ENCODE measurements at regions not wholly inside any gene's neighbourhood (a gene's known extent, or its start where the extent isn't known, plus 50 kb on each side); places are given as distances from the start of the nearest gene placed in this dataset.
"Not testable (repeated sequence)": the region's sequence is repeated elsewhere in the genome, so short reads cannot be mapped to it uniquely, and the experiment has no call there.

DNA sequence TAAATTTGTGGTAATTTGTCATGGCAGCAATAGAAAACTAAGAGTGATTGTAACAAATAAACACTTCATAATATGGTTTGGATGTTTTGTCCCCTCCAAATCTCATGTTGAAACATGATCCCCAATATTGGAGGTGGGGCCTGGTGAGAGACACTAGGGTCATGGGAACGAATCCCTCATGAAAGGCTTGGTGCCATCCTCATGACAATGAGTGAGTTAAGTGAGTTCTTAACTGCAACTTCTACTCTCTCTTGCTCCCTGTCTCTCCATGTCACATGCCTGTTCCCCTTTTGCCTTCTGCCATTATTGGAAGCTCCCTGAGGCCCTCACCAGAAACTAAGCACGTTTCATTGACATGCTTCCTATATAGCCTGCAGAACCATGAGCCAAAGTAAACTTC, 1233.2 kb downstream of the OLFM4 start:
- Histone ChIP-seq H3K27me3 (ENCODE audit: control insufficient read depth in 3 of 3, insufficient read depth in 3 of 3, low read length in 3 of 3) (no peaks in the 10 kb centered on the region), H3K27ac (ENCODE audit: low read depth in 1 of 3, low read length in 2 of 3) (no peak overlapping the region), H3K4me1 (ENCODE audit: control insufficient read depth in 3 of 3, insufficient read depth in 2 of 3, low read depth in 1 of 3, low read length in 2 of 3) (no peaks in the 10 kb centered on the region), H3K36me3 (ENCODE audit: control insufficient read depth in 3 of 3, insufficient read depth in 2 of 3, low read depth in 1 of 3, low read length in 3 of 3) (no peaks in the 10 kb centered on the region), H3K4me3 (ENCODE audit: low read depth in 1 of 3, low read length in 3 of 3) (no peak overlapping the region), H3K9me3 (ENCODE audit: control insufficient read depth in 2 of 2, insufficient read depth in 1 of 2, low read depth in 1 of 2, low read length in 1 of 2) (no peaks in the 10 kb centered on the region)
- DNase-seq, result no peak
- WGBS, 3 donors, result 54 to 70% (median 63%) methylated on average over 2 of the region's 2 CpGs
- FAIRE-seq, result no peak

DNA sequence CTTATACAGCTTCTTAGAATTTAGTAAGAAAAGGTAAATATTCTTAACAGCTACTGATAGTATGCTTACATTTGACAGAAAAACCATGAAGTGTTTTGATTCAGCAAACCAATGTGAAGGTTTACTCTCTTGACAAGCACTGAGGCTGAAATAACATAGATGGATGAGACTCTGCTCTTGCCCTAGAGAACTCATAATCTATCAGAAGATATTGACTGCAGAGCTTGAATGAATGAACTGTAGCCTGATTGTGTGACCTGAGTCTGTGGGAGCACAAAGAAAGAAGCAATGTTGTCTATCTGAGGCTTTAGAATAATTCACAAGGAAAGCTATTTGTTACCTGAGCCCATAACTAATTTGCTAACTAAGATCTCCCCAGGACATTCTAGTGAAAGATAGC, 1235.3 kb downstream of the OLFM4 start:
- FAIRE-seq (no peak), DNase-seq (no peak)
- Histone ChIP-seq H3K27me3 (ENCODE audit: control insufficient read depth in 3 of 3, insufficient read depth in 3 of 3, low read length in 3 of 3) (no peaks in the 10 kb centered on the region), H3K27ac (ENCODE audit: low read depth in 1 of 3, low read length in 2 of 3) (no peak overlapping the region), H3K36me3 (ENCODE audit: control insufficient read depth in 3 of 3, insufficient read depth in 2 of 3, low read depth in 1 of 3, low read length in 3 of 3) (no peaks in the 10 kb centered on the region), H3K9me3 (ENCODE audit: control insufficient read depth in 2 of 2, insufficient read depth in 1 of 2, low read depth in 1 of 2, low read length in 1 of 2) (no peaks in the 10 kb centered on the region), H3K4me1 (ENCODE audit: control insufficient read depth in 3 of 3, insufficient read depth in 2 of 3, low read depth in 1 of 3, low read length in 2 of 3) (no peaks in the 10 kb centered on the region), H3K4me3 (ENCODE audit: low read depth in 1 of 3, low read length in 3 of 3) (no peak overlapping the region)

DNA sequence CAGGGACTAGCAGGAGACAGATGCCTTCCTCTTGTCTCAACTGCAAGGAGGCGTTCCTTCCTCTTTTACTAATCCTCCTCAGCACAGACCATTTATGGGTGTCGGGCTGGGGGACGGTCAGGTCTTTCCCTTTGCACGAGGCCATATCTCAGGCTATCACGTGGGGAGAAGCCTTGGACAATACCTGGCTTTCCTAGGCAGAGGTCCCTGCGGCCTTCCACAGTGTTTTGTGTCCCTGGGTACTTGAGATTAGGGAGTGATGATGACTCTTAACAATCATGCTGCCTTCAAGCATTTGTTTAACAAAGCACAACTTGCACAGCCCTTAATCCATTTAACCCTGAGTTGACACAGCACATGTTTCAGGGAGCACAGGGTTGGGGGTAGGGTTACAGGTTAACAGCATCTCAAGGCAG, 1238.6 kb downstream of the OLFM4 start:
- not testable (repeated sequence) for FAIRE-seq; DNase-seq; H3K4me3 ChIP-seq (ENCODE audit: low read depth in 1 of 3, low read length in 3 of 3); H3K4me1 ChIP-seq (ENCODE audit: control insufficient read depth in 3 of 3, insufficient read depth in 2 of 3, low read depth in 1 of 3, low read length in 2 of 3); H3K36me3 ChIP-seq (ENCODE audit: control insufficient read depth in 3 of 3, insufficient read depth in 2 of 3, low read depth in 1 of 3, low read length in 3 of 3); H3K9me3 ChIP-seq (ENCODE audit: control insufficient read depth in 2 of 2, insufficient read depth in 1 of 2, low read depth in 1 of 2, low read length in 1 of 2); H3K27me3 ChIP-seq (ENCODE audit: control insufficient read depth in 3 of 3, insufficient read depth in 3 of 3, low read length in 3 of 3); H3K27ac ChIP-seq (ENCODE audit: low read depth in 1 of 3, low read length in 2 of 3)
- 56 to 60% (median 56%) methylated on average over 6 of the region's 6 CpGs for WGBS, 3 donors

DNA sequence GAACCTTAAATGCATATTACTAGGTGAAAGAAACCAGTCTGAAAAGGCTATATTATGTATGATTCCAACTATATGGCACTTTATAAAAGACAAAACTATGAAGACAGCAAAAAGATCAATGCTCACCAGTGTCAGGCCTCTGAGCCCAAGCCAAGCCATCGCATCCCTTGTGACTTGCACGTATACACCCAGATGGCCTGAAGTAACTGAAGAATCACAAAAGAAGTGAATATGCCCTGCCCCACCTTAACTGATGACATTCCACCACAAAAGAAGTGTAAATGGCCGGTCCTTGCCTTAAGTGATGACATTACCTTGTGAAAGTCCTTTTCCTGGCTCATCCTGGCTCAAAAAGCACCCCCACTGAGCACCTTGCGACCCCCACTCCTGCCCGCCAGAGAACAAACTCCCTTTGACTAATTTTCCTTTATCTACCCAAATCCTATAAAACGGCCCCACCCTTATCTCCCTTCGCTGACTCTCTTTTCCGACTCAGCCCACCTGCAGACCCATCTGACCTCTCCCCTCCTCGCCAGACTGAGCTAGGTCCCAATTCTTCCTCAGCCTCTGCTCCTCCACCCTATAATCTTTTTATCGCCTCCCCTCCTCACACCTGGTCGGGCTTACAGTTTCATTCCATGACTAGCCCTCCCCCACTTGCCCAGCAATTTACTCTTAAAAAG, 1239.5 kb downstream of the OLFM4 start:
- H3K27me3 ChIP-seq (ENCODE audit: control insufficient read depth in 3 of 3, insufficient read depth in 3 of 3, low read length in 3 of 3); H3K4me1 ChIP-seq (ENCODE audit: control insufficient read depth in 3 of 3, insufficient read depth in 2 of 3, low read depth in 1 of 3, low read length in 2 of 3); H3K4me3 ChIP-seq (ENCODE audit: low read depth in 1 of 3, low read length in 3 of 3); DNase-seq; H3K36me3 ChIP-seq (ENCODE audit: control insufficient read depth in 3 of 3, insufficient read depth in 2 of 3, low read depth in 1 of 3, low read length in 3 of 3); FAIRE-seq; H3K9me3 ChIP-seq (ENCODE audit: control insufficient read depth in 2 of 2, insufficient read depth in 1 of 2, low read depth in 1 of 2, low read length in 1 of 2); H3K27ac ChIP-seq (ENCODE audit: low read depth in 1 of 3, low read length in 2 of 3): not testable (repeated sequence)
- WGBS, 3 donors, result 74 to 81% (median 75%) methylated on average over 10 of the region's 11 CpGs

GRCh38 chr13:54287062-54287764, 1258.6 kb downstream of the OLFM4 start:
- no peak for FAIRE-seq
- no peak for DNase-seq
- peaks cover 0 to 5% of the 10 kb centered on the region in 2 donors for H3K9me3 ChIP-seq (ENCODE audit: control insufficient read depth in 2 of 2, insufficient read depth in 1 of 2, low read depth in 1 of 2, low read length in 1 of 2)
- no peak overlapping the region for H3K4me3 ChIP-seq (ENCODE audit: low read depth in 1 of 3, low read length in 3 of 3)
- H3K27me3 ChIP-seq (ENCODE audit: control insufficient read depth in 3 of 3, insufficient read depth in 3 of 3, low read length in 3 of 3), result no peaks in the 10 kb centered on the region
- WGBS, 3 donors, result 86 to 91% (median 91%) methylated on average over 10 of the region's 10 CpGs
- no peaks in the 10 kb centered on the region for H3K4me1 ChIP-seq (ENCODE audit: control insufficient read depth in 3 of 3, insufficient read depth in 2 of 3, low read depth in 1 of 3, low read length in 2 of 3)
- no peak overlapping the region for H3K27ac ChIP-seq (ENCODE audit: low read depth in 1 of 3, low read length in 2 of 3)
- H3K36me3 ChIP-seq (ENCODE audit: control insufficient read depth in 3 of 3, insufficient read depth in 2 of 3, low read depth in 1 of 3, low read length in 3 of 3), result no peaks in the 10 kb centered on the region

DNA sequence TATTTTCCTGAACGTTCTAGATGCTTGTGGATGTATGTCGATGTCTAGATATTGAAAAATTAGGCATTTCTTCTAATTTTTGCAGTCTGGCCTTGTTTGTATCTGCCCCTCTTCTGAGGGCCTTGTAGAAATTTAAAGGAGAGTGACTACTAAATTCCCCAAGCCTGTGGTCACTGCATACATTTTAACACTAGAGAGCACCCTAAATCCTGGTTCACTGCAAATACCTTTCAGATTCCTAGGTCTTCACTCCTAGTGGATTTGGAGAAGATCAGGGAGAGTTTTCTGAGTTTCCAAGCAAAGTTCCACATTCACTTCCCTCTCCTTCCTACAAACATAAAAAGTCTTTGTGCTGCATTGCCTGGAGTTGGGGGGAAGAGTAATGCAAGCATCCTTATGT, 1272.5 kb downstream of the OLFM4 start:
- H3K4me3 ChIP-seq (ENCODE audit: low read depth in 1 of 3, low read length in 3 of 3), result no peak overlapping the region
- H3K27ac ChIP-seq (ENCODE audit: low read depth in 1 of 3, low read length in 2 of 3), result no peak overlapping the region
- H3K4me1 ChIP-seq (ENCODE audit: control insufficient read depth in 3 of 3, insufficient read depth in 2 of 3, low read depth in 1 of 3, low read length in 2 of 3), result no peaks in the 10 kb centered on the region
- DNase-seq (no peak), FAIRE-seq (no peak)
- H3K9me3 ChIP-seq (ENCODE audit: control insufficient read depth in 2 of 2, insufficient read depth in 1 of 2, low read depth in 1 of 2, low read length in 1 of 2), result no peaks in the 10 kb centered on the region
- H3K27me3 ChIP-seq (ENCODE audit: control insufficient read depth in 3 of 3, insufficient read depth in 3 of 3, low read length in 3 of 3), result no peaks in the 10 kb centered on the region
- WGBS, 3 donors, result 83 to 86% (median 84%) methylated on average over 2 of the region's 2 CpGs
- H3K36me3 ChIP-seq (ENCODE audit: control insufficient read depth in 3 of 3, insufficient read depth in 2 of 3, low read depth in 1 of 3, low read length in 3 of 3), result no peaks in the 10 kb centered on the region

GRCh38 chr13:54305377-54305776, 1276.8 kb downstream of the OLFM4 start:
- Histone ChIP-seq H3K27me3 (ENCODE audit: control insufficient read depth in 3 of 3, insufficient read depth in 3 of 3, low read length in 3 of 3) (no peaks in the 10 kb centered on the region), H3K36me3 (ENCODE audit: control insufficient read depth in 3 of 3, insufficient read depth in 2 of 3, low read depth in 1 of 3, low read length in 3 of 3) (no peaks in the 10 kb centered on the region), H3K27ac (ENCODE audit: low read depth in 1 of 3, low read length in 2 of 3) (no peak overlapping the region), H3K4me3 (ENCODE audit: low read depth in 1 of 3, low read length in 3 of 3) (no peak overlapping the region), H3K4me1 (ENCODE audit: control insufficient read depth in 3 of 3, insufficient read depth in 2 of 3, low read depth in 1 of 3, low read length in 2 of 3) (no peaks in the 10 kb centered on the region), H3K9me3 (ENCODE audit: control insufficient read depth in 2 of 2, insufficient read depth in 1 of 2, low read depth in 1 of 2, low read length in 1 of 2) (no peaks in the 10 kb centered on the region)
- 77 to 94% (median 93%) methylated on average over 1 of the region's 1 CpG for WGBS, 3 donors
- DNase-seq (peak in 1 of 2 donors; percentile 2), FAIRE-seq (no peak)

GRCh38 chr13:54312885-54313284, 1284.3 kb downstream of the OLFM4 start:
- FAIRE-seq, result no peak
- Histone ChIP-seq H3K4me3 (ENCODE audit: low read depth in 1 of 3, low read length in 3 of 3) (no peak overlapping the region), H3K27me3 (ENCODE audit: control insufficient read depth in 3 of 3, insufficient read depth in 3 of 3, low read length in 3 of 3) (no peaks in the 10 kb centered on the region), H3K27ac (ENCODE audit: low read depth in 1 of 3, low read length in 2 of 3) (no peak overlapping the region), H3K36me3 (ENCODE audit: control insufficient read depth in 3 of 3, insufficient read depth in 2 of 3, low read depth in 1 of 3, low read length in 3 of 3) (no peaks in the 10 kb centered on the region), H3K4me1 (ENCODE audit: control insufficient read depth in 3 of 3, insufficient read depth in 2 of 3, low read depth in 1 of 3, low read length in 2 of 3) (no peaks in the 10 kb centered on the region), H3K9me3 (ENCODE audit: control insufficient read depth in 2 of 2, insufficient read depth in 1 of 2, low read depth in 1 of 2, low read length in 1 of 2) (peaks cover 0 to 11% of the 10 kb centered on the region in 2 donors)
- 81 to 90% (median 89%) methylated on average over 16 of the region's 16 CpGs for WGBS, 3 donors
- no peak for DNase-seq

DNA sequence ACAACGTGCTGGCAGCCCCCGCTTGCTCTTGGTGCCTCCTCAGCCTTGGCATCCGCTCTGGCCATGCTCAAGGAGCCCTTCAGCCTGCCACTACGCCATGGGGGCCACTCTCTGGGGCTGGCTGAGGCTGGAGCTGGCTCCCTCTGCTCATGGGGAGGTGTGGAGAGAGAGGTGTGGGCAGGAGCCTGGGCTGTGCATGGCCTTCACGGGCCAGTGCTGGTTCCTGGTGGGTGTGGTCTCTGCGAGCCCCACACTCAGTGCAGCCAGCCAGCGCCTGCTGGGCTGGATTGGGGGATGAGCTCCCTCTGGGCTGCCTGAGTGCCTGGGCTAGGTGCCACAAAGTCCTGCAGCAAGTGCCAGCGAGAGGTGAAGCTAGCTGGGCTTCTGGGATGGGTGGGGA, 1289.1 kb downstream of the OLFM4 start:
- no peaks in the 10 kb centered on the region for H3K36me3 ChIP-seq (ENCODE audit: control insufficient read depth in 3 of 3, insufficient read depth in 2 of 3, low read depth in 1 of 3, low read length in 3 of 3)
- no peak overlapping the region for H3K27ac ChIP-seq (ENCODE audit: low read depth in 1 of 3, low read length in 2 of 3)
- H3K4me1 ChIP-seq (ENCODE audit: control insufficient read depth in 3 of 3, insufficient read depth in 2 of 3, low read depth in 1 of 3, low read length in 2 of 3), result no peaks in the 10 kb centered on the region
- H3K4me3 ChIP-seq (ENCODE audit: low read depth in 1 of 3, low read length in 3 of 3), result no peak overlapping the region
- FAIRE-seq (no peak), DNase-seq (no peak)
- no peaks in the 10 kb centered on the region for H3K27me3 ChIP-seq (ENCODE audit: control insufficient read depth in 3 of 3, insufficient read depth in 3 of 3, low read length in 3 of 3)
- peaks cover 0 to 12% of the 10 kb centered on the region in 2 donors for H3K9me3 ChIP-seq (ENCODE audit: control insufficient read depth in 2 of 2, insufficient read depth in 1 of 2, low read depth in 1 of 2, low read length in 1 of 2)
- whole genome bisulfite sequencing, 3 donors, result 59 to 86% (median 67%) methylated on average over 8 of the region's 8 CpGs
